Activated CD4-positive, alpha-beta T cell treated with anti-CD3 and anti-CD28 coated beads for 36 hours (primary cell): ENCODE measurements at regions not wholly inside any gene's neighbourhood (a gene's known extent, or its start where the extent isn't known, plus 50 kb on each side); places are given as distances from the start of the nearest gene placed in this dataset.
"Not testable (repeated sequence)": the region's sequence is repeated elsewhere in the genome, so short reads cannot be mapped to it uniquely, and the experiment has no call there.

ENCODE experiments used
- ATAC-seq: fragments of 200-7000 bp; cut with Tn5 transposase; one replicate; pipeline ENCODE4 v1.10.0; 2021; ENCODE audit warnings: mild to moderate bottlenecking, moderate library complexity
- CTCF ChIA-PET: fragments of 350-600 bp; sonication (Branson Sonifier 250); formaldehyde crosslinking; loops from one replicate; lab custom pipeline; 2021; ENCODE audit warnings: antibody characterized with exemption; lab: Charles Lee
- POLR2A ChIA-PET: fragments of 350-600 bp; sonication (Branson Sonifier 250); formaldehyde crosslinking; loops from one replicate; lab custom pipeline; 2021; ENCODE audit warnings: antibody characterized with exemption, inconsistent platforms; lab: Charles Lee
- DNase-seq: peaks from one replicate; pipeline ENCODE4 v3.0.0-alpha.2; 2020
- H3K27ac Mint-ChIP-seq: one replicate; pipeline ENCODE4 v1.8.0; 2021; ENCODE audit warnings: mixed read lengths
- H3K27me3 Mint-ChIP-seq: one replicate; pipeline ENCODE4 v1.8.0; 2021; ENCODE audit warnings: mixed read lengths
- H3K36me3 Mint-ChIP-seq: one replicate; pipeline ENCODE4 v1.8.0; 2021; ENCODE audit warnings: low read depth, mixed read lengths
- H3K4me1 Mint-ChIP-seq: one replicate; pipeline ENCODE4 v1.8.0; 2021; ENCODE audit warnings: mixed read lengths
- H3K4me3 Mint-ChIP-seq: one replicate; pipeline ENCODE4 v1.8.0; 2021; ENCODE audit warnings: mild to moderate bottlenecking, moderate library complexity, mixed read lengths
- H3K9me3 Mint-ChIP-seq: one replicate; pipeline ENCODE4 v1.8.0; 2021; ENCODE audit warnings: low read depth, mixed read lengths
- intact Hi-C, 2 experiments: fragments of 100-400 bp; cut with DNase I in 1 of 2; cut with micrococcal nuclease in 1 of 2; formaldehyde crosslinking; loops; one replicate each; pipeline versions ENCODE4 v1.14.2 to v1.15.1; 2022 to 2024; cut with DNase I, micrococcal nuclease

DNA sequence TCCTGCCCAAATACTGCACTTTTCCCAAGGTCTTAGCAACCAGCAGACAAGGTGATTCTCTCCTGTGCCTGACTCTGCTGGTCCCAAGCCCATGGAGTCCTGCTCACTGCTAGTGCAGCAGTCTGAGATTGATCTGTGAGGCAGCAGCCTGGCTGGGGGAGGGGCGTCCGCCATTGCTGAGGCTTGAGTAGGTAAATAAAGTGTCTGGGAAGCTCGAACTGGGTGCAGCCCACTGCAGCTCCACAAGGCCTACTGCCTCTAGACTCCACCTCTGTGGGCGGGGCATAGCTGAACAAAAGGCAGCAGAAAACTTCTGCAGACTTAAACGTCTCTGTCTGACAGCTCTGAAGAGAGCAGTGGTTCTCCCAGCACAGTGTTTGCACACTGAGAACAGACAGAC is 258.7 kb downstream of the ABCC12 start:
- DNase-seq, H3K36me3 Mint-ChIP-seq, POLR2A ChIA-PET, H3K4me1 Mint-ChIP-seq, ATAC-seq, H3K27ac Mint-ChIP-seq, CTCF ChIA-PET, intact Hi-C loops, H3K9me3 Mint-ChIP-seq, H3K27me3 Mint-ChIP-seq, H3K4me3 Mint-ChIP-seq: not testable (repeated sequence)

- POLR2A ChIA-PET, result no interaction called here
- H3K27ac Mint-ChIP-seq, result no peak overlapping the region
- no peak for ATAC-seq
- CTCF ChIA-PET, result interaction anchor here (0.8 kb wide), 1 partner anchor 286 kb away, joined by 3 read pairs; no protein-coding TSS in a partner anchor
- intact Hi-C loops, result no loop called here
- H3K36me3 Mint-ChIP-seq, result no peaks in the 10 kb centered on the region
- peaks cover 8% of the 10 kb centered on the region for H3K27me3 Mint-ChIP-seq
- H3K9me3 Mint-ChIP-seq, result peaks cover 6% of the 10 kb centered on the region
- no peaks in the 10 kb centered on the region for H3K4me1 Mint-ChIP-seq
- H3K4me3 Mint-ChIP-seq, result no peak overlapping the region
- no peak for DNase-seq
These were observed 260.6 kb downstream of the ABCC12 start for GRCh38 chr16:47895146-47895545.

DNA sequence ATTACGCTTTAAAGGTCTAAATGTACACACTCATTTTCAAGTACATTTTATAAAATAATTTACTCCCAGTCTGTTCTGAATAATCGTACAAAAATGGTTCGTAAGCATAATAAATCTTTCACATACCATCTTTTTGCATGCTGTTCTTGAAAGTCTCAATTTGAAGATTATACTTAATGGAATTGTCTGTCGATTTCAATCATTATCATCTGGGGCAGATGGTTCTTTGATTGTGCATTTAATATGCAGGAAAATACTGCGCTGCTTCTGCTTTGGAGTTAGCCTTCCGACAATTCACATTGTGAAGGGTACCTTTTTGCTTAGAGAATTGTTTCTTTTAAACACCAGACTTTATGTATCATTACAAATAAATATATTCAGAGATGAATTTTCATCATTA is 262.8 kb downstream of the ABCC12 start:
- peaks cover 14% of the 10 kb centered on the region for H3K27me3 Mint-ChIP-seq
- DNase-seq (no peak), ATAC-seq (no peak)
- H3K4me1 Mint-ChIP-seq, result no peaks in the 10 kb centered on the region
- H3K27ac Mint-ChIP-seq, result no peak overlapping the region
- intact Hi-C loops, result no loop called here
- H3K36me3 Mint-ChIP-seq, result no peaks in the 10 kb centered on the region
- POLR2A ChIA-PET, result no interaction called here
- H3K4me3 Mint-ChIP-seq, result no peak overlapping the region
- no peaks in the 10 kb centered on the region for H3K9me3 Mint-ChIP-seq
- CTCF ChIA-PET, result no interaction called here

DNA sequence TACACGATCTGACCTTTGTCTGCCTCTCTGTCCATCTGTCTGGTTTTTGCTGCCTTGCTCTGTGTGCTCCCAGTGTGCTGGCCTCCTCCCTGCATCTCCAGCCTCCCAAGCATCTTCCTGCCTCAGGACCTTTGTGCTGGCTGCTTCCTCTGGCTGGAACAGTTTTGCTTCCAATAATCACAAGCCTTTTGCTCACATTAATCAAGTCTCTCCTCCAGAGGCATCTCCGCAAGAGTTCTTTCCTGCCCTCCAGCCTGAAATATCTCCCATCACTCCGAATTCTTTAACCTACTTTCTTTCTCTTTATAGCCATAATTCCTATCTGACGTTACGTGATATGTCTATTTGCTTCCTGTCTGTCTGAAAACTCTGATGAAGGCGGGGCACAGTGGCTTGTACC is 267.1 kb downstream of the ABCC12 start:
- Mint-ChIP-seq H3K4me3 (no peak overlapping the region), H3K36me3 (no peaks in the 10 kb centered on the region), H3K27ac (no peak overlapping the region), H3K27me3 (peaks cover 15% of the 10 kb centered on the region), H3K4me1 (no peaks in the 10 kb centered on the region), H3K9me3 (no peaks in the 10 kb centered on the region)
- ChIA-PET POLR2A (no interaction called here), CTCF (no interaction called here)
- DNase-seq (no peak), ATAC-seq (no peak)
- intact Hi-C loops, result no loop called here

GRCh38 chr16:47888142-47888541 is 267.7 kb downstream of the ABCC12 start:
- intact Hi-C loops, result no loop called here
- POLR2A ChIA-PET, result no interaction called here
- H3K36me3 Mint-ChIP-seq, result no peaks in the 10 kb centered on the region
- no peak overlapping the region for H3K27ac Mint-ChIP-seq
- CTCF ChIA-PET, result no interaction called here
- H3K9me3 Mint-ChIP-seq, result no peaks in the 10 kb centered on the region
- H3K27me3 Mint-ChIP-seq, result peaks cover 18% of the 10 kb centered on the region
- DNase-seq (no peak), ATAC-seq (no peak)
- no peaks in the 10 kb centered on the region for H3K4me1 Mint-ChIP-seq
- H3K4me3 Mint-ChIP-seq, result no peak overlapping the region

- Mint-ChIP-seq H3K9me3 (no peaks in the 10 kb centered on the region), H3K4me1 (no peaks in the 10 kb centered on the region), H3K4me3 (no peak overlapping the region), H3K36me3 (no peaks in the 10 kb centered on the region), H3K27me3 (peaks cover 18% of the 10 kb centered on the region), H3K27ac (no peak overlapping the region)
- intact Hi-C loops, result no loop called here
- DNase-seq, result no peak
- CTCF ChIA-PET, result no interaction called here
- ATAC-seq, result no peak
- POLR2A ChIA-PET, result no interaction called here
These were observed 268.3 kb downstream of the ABCC12 start for GRCh38 chr16:47887496-47887895.

DNA sequence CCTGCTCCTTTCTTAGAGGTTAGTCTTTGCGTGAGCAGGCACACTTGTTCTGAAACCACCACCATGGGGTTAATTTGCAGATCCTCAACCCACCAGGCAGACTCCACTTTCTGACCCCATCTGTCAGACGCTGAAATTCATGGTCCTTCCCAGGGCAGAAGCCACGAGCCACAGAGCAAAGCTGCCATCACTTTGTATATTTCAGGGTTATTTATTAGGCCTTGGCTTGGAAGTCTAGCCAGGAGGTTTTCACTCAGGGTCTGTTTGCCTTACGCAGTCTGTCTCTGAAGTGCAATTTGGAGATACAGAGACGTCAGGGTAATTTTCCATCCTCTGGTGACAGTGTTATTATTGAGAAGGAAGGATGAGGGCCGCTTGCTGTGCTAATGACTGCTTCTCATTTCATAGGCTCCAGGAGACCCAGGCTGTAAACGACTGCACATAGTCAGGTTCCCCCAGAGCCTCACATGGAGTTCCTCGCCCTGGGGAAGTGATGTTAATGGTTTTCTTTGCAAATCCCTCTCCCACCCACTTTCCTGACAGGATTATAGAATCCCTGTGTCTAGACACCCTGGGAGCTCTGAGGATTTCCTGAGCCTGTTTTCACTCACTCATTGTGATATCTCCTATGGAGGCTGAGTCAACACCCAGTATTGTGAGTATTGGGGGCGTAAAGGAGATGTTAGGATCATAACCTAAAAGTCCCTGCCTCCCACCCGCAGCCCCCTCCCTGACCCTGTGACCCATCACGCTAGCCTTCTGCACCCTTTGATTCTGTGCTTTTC is 269.0 kb downstream of the ABCC12 start:
- CTCF ChIA-PET, result no interaction called here
- H3K9me3 Mint-ChIP-seq, result no peaks in the 10 kb centered on the region
- no peak overlapping the region for H3K4me3 Mint-ChIP-seq
- no peak for DNase-seq
- POLR2A ChIA-PET, result no interaction called here
- ATAC-seq, result no peak
- peaks cover 18% of the 10 kb centered on the region for H3K27me3 Mint-ChIP-seq
- H3K36me3 Mint-ChIP-seq, result no peaks in the 10 kb centered on the region
- no peak overlapping the region for H3K27ac Mint-ChIP-seq
- no peaks in the 10 kb centered on the region for H3K4me1 Mint-ChIP-seq
- intact Hi-C loops, result no loop called here

GRCh38 chr16:47886139-47886538 is 269.7 kb downstream of the ABCC12 start:
- Mint-ChIP-seq H3K27me3 (peaks cover 18% of the 10 kb centered on the region), H3K4me1 (no peaks in the 10 kb centered on the region), H3K9me3 (no peaks in the 10 kb centered on the region), H3K4me3 (no peak overlapping the region), H3K36me3 (no peaks in the 10 kb centered on the region), H3K27ac (no peak overlapping the region)
- ATAC-seq, result no peak
- intact Hi-C loops, result no loop called here
- no peak for DNase-seq
- ChIA-PET POLR2A (no interaction called here), CTCF (no interaction called here)

- DNase-seq (no peak), ATAC-seq (no peak)
- peaks cover 15% of the 10 kb centered on the region for H3K27me3 Mint-ChIP-seq
- H3K36me3 Mint-ChIP-seq, result no peaks in the 10 kb centered on the region
- POLR2A ChIA-PET, result no interaction called here
- no peaks in the 10 kb centered on the region for H3K9me3 Mint-ChIP-seq
- CTCF ChIA-PET, result no interaction called here
- H3K4me1 Mint-ChIP-seq, result no peaks in the 10 kb centered on the region
- H3K4me3 Mint-ChIP-seq, result no peak overlapping the region
- intact Hi-C loops, result no loop called here
- H3K27ac Mint-ChIP-seq, result no peak overlapping the region
These were observed 270.3 kb downstream of the ABCC12 start for GRCh38 chr16:47885489-47885888.

GRCh38 chr16:47884116-47884725 is 271.6 kb downstream of the ABCC12 start:
- no peak overlapping the region for H3K27ac Mint-ChIP-seq
- ATAC-seq (no peak), DNase-seq (no peak)
- no peaks in the 10 kb centered on the region for H3K9me3 Mint-ChIP-seq
- H3K36me3 Mint-ChIP-seq, result no peaks in the 10 kb centered on the region
- peaks cover 13% of the 10 kb centered on the region for H3K27me3 Mint-ChIP-seq
- H3K4me1 Mint-ChIP-seq, result no peaks in the 10 kb centered on the region
- no peak overlapping the region for H3K4me3 Mint-ChIP-seq
- intact Hi-C loops, result no loop called here
- POLR2A ChIA-PET, result no interaction called here
- CTCF ChIA-PET, result no interaction called here

- H3K4me3 Mint-ChIP-seq, result no peak overlapping the region
- H3K4me1 Mint-ChIP-seq, result no peaks in the 10 kb centered on the region
- no peak overlapping the region for H3K27ac Mint-ChIP-seq
- H3K36me3 Mint-ChIP-seq, result no peaks in the 10 kb centered on the region
- CTCF ChIA-PET, result interaction anchor here (0.8 kb wide), 1 partner anchor 50 kb away, joined by 3 read pairs; no protein-coding TSS in a partner anchor
- H3K9me3 Mint-ChIP-seq, result no peaks in the 10 kb centered on the region
- no peak for DNase-seq
- no peak for ATAC-seq
- peaks cover 5% of the 10 kb centered on the region for H3K27me3 Mint-ChIP-seq
- POLR2A ChIA-PET, result no interaction called here
- intact Hi-C loops, result no loop called here
These were observed 274.2 kb downstream of the ABCC12 start for GRCh38 chr16:47881574-47881973.

- Mint-ChIP-seq H3K4me1 (no peaks in the 10 kb centered on the region), H3K36me3 (no peaks in the 10 kb centered on the region), H3K27me3 (peaks cover 5% of the 10 kb centered on the region), H3K27ac (no peak overlapping the region), H3K4me3 (no peak overlapping the region), H3K9me3 (no peaks in the 10 kb centered on the region)
- DNase-seq, result no peak
- POLR2A ChIA-PET, result interaction anchor here (0.6 kb wide), 1 partner anchor 619 kb away, joined by 3 read pairs; no protein-coding TSS in a partner anchor
- intact Hi-C loops, result no loop called here
- CTCF ChIA-PET, result no interaction called here
- ATAC-seq, result no peak
These were observed 275.1 kb downstream of the ABCC12 start for GRCh38 chr16:47880653-47881052.
